ENCODE measurements at regions not wholly inside any gene's neighbourhood (a gene's known extent, or its start where the extent isn't known, plus 50 kb on each side); places are given as distances from the start of the nearest gene placed in this dataset.

DNA sequence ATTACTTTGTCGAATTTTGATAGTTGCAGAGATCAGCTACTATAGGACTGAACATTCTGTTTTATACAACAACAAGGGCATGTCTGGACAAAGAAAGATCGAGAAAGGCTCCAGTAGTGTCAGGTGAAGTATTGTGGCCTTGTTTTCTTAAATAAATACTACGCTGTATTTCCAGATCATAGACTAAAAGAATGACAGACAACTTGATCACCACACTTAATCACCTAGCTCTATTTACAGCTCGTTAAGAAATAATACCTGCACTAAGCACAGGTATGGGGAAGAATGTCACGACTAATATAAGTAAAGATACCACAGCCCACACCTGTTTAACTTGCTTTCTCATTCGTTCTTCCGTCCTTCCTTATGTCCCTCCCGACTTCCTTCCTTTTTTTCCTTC, 269.2 kb downstream of the HGF start:
- no peak for DNase-seq (ENCODE audit: low read depth)
- no peak overlapping the region for H3K4me3 ChIP-seq (ENCODE audit: low read depth, low read length)
- TF ChIP-seq, protein P1, sequence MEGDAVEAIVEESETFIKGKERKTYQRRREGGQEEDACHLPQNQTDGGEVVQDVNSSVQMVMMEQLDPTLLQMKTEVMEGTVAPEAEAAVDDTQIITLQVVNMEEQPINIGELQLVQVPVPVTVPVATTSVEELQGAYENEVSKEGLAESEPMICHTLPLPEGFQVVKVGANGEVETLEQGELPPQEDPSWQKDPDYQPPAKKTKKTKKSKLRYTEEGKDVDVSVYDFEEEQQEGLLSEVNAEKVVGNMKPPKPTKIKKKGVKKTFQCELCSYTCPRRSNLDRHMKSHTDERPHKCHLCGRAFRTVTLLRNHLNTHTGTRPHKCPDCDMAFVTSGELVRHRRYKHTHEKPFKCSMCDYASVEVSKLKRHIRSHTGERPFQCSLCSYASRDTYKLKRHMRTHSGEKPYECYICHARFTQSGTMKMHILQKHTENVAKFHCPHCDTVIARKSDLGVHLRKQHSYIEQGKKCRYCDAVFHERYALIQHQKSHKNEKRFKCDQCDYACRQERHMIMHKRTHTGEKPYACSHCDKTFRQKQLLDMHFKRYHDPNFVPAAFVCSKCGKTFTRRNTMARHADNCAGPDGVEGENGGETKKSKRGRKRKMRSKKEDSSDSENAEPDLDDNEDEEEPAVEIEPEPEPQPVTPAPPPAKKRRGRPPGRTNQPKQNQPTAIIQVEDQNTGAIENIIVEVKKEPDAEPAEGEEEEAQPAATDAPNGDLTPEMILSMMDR (IDR thresholded peaks at IDR 0.05; ENCODE audit: low read depth, low read length): no peak
- TF ChIP-seq, protein P2, sequence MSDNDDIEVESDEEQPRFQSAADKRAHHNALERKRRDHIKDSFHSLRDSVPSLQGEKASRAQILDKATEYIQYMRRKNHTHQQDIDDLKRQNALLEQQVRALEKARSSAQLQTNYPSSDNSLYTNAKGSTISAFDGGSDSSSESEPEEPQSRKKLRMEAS (IDR thresholded peaks at IDR 0.05; ENCODE audit: low read depth, low read length): no peak
- TF ChIP-seq MYC (IDR thresholded peaks at IDR 0.05; ENCODE audit: low read depth, low read length) (no peak), POLR2A (IDR thresholded peaks at IDR 0.05; ENCODE audit: extremely low read depth, insufficient read length) (no peak)

DNA sequence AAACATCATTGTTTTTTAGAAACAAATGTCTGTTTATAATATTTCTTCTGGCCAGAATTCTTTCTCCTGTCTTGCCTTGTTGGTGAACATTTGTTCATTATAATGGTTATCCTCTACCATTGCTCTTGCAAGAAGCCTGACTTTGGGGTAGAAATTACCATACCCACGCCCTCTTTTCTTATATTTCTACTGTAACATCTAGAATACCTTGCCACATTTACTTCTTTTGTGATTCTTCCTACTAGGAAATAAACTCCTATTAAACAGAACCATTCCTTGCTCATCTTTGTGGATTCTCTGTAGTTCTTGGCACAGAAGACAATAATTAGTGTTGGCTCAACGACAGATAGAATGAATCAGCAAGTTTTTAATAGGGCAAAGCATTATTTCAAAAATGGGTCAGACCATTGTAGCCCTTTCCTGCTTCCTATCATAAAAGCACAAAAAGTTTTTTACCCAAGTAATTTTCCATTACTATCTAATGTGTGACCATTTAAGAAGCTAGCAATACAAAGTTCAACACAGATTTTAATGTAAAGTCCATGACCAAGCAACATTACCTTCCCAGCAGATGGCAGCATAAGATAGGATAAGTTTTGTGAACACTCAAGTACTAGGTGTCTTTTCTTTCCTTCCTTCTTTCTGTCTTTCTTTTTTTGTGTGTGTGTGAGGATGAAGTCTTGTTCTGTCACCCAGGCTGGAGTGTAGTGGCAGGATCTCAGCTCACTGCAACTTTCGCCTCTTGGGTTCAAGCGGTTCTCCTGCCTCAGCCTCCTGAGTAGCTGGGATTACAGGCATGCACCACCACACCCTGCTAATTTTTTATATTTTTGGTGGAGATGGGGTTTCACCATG, 270.4 kb downstream of the HGF start:
- H3K4me3 ChIP-seq (ENCODE audit: low read depth, low read length): no peak overlapping the region
- DNase-seq (ENCODE audit: low read depth): peak; percentile 87
- TF ChIP-seq, protein P1 (IDR thresholded peaks at IDR 0.05; ENCODE audit: low read depth, low read length): peak; percentile 47
- TF ChIP-seq, protein P2 (IDR thresholded peaks at IDR 0.05; ENCODE audit: low read depth, low read length): no peak
- TF ChIP-seq MYC (IDR thresholded peaks at IDR 0.05; ENCODE audit: low read depth, low read length) (no peak), POLR2A (IDR thresholded peaks at IDR 0.05; ENCODE audit: extremely low read depth, insufficient read length) (no peak)

DNA sequence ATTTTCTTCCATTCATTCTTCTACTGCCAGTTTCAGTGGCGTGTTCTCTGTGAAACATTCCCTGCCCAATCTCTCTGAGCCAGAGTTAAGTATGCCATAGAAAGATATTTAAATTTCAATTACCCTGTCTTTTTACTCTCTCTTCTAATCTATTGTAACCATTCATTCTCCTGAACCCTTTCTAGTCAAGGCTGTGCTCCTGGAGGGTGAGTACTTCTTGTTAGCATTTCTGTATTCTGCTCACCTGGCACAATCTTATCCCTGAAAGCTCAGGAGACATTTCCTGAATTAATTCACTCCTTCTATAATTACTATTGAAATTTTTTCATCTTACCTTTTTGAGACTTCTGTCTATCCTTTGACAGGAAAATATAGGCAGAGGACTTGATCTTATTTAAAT, 271.7 kb downstream of the HGF start:
- no peak for TF ChIP-seq MYC (IDR thresholded peaks at IDR 0.05; ENCODE audit: low read depth, low read length)
- TF ChIP-seq POLR2A (IDR thresholded peaks at IDR 0.05; ENCODE audit: extremely low read depth, insufficient read length): no peak
- TF ChIP-seq, protein P2 (IDR thresholded peaks at IDR 0.05; ENCODE audit: low read depth, low read length): no peak
- TF ChIP-seq, protein P1 (IDR thresholded peaks at IDR 0.05; ENCODE audit: low read depth, low read length): no peak
- no peak for DNase-seq (ENCODE audit: low read depth)
- no peak overlapping the region for H3K4me3 ChIP-seq (ENCODE audit: low read depth, low read length)

DNA sequence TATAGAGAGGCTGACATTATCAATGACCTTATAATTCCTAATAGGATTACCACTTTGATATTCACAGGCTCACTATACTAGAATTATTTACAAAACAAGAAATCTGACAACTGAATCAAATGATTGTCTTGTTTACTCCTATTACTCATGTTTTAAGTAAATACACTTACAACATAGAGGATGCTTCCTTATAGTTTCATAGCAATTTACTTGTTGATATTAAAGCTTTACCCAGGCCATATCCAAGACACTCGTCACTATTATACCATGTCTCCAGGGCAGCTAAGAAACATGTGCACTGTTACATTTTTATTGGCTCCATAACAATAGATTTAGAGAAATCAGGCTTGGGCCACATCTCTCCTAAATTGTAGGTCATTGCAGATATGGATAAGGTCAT, 276.9 kb downstream of the HGF start:
- TF ChIP-seq, protein P1 (IDR thresholded peaks at IDR 0.05; ENCODE audit: low read depth, low read length): no peak
- TF ChIP-seq, protein P2 (IDR thresholded peaks at IDR 0.05; ENCODE audit: low read depth, low read length): no peak
- TF ChIP-seq POLR2A (IDR thresholded peaks at IDR 0.05; ENCODE audit: extremely low read depth, insufficient read length) (no peak), MYC (IDR thresholded peaks at IDR 0.05; ENCODE audit: low read depth, low read length) (no peak)
- H3K4me3 ChIP-seq (ENCODE audit: low read depth, low read length): no peak overlapping the region
- no peak for DNase-seq (ENCODE audit: low read depth)

DNA sequence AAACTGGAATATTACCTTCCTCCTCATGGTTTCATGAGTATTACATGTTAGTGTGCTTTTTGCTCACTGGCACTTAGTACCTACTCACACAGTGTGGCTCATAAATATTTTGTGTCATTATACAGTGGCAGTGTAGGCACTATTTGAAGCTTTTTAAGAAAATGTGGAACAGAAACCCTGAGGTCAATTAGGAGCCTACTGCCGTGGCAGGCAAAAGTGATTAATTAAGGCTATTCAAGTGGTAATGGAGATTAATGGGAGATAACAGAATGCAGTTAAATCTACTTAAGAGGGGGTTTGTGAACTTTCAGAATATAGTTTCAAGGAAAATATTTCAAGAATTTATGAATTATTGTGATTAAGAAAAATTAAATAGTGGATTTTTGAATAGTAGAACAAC, 277.6 kb downstream of the HGF start:
- TF ChIP-seq MYC (IDR thresholded peaks at IDR 0.05; ENCODE audit: low read depth, low read length) (no peak), POLR2A (IDR thresholded peaks at IDR 0.05; ENCODE audit: extremely low read depth, insufficient read length) (no peak)
- TF ChIP-seq, protein P2 (IDR thresholded peaks at IDR 0.05; ENCODE audit: low read depth, low read length): no peak
- TF ChIP-seq, protein P1 (IDR thresholded peaks at IDR 0.05; ENCODE audit: low read depth, low read length): no peak
- no peak for DNase-seq (ENCODE audit: low read depth)
- H3K4me3 ChIP-seq (ENCODE audit: low read depth, low read length): no peak overlapping the region
